SK-N-SH (cell line): ENCODE measurements at regions not wholly inside any gene's neighbourhood (a gene's known extent, or its start where the extent isn't known, plus 50 kb on each side); places are given as distances from the start of the nearest gene placed in this dataset.
"Not testable (repeated sequence)": the region's sequence is repeated elsewhere in the genome, so short reads cannot be mapped to it uniquely, and the experiment has no call there.

Experiments
- CTCF ChIA-PET: fragments of 300-600, 350-600 bp; formaldehyde crosslinking; extraction: SDS; loops from one replicate; lab custom pipeline; 2021; lab: Yijun Ruan, JAX
- POLR2A ChIA-PET: fragments of 350-600 bp; sonication (Branson Sonifier 250); formaldehyde crosslinking; extraction: SDS; loops from one replicate; lab custom pipeline; 2020; ENCODE audit warnings: antibody characterized with exemption, inconsistent platforms; lab: Yijun Ruan, JAX
- DNase-seq: peaks from one replicate; pipeline ENCODE4 v3.0.0; 2012
- H2AFZ ChIP-seq: fragments of 200-600 bp; sonication (generic); 2 replicates; pipeline ENCODE4 v1.8.1; 2016; ENCODE audit warnings: antibody characterized with exemption, mild to moderate bottlenecking, low read depth
- H3F3A ChIP-seq: fragments of 200-600 bp; sonication (generic); replicated peaks from 2 replicates; pipeline ENCODE3; 2016; ENCODE audit warnings: antibody characterized with exemption, mild to moderate bottlenecking; ENCODE audit not compliant: insufficient read depth
- H3K27ac ChIP-seq, 2 experiments: fragments of 200-500 bp in 1 of 2; fragments of 200-600 bp in 1 of 2; sonication (Bioruptor generic) in 1 of 2; sonication (generic), shearing (Covaris generic) in 1 of 2; 2 replicates each; pipeline versions ENCODE4 v1.5.1 to v1.6.1; 2014 to 2016; ENCODE audit warnings: low read depth in 2 of 2, inconsistent platforms in 1 of 2, low read length in 1 of 2, mild to moderate bottlenecking in 1 of 2, mixed read lengths in 1 of 2
- H3K27me3 ChIP-seq: fragments of 200-600 bp; sonication (generic), shearing (Covaris generic); 2 replicates; pipeline ENCODE4 v1.6.1; 2016; ENCODE audit warnings: mixed run types; ENCODE audit not compliant: insufficient read depth
- H3K36me3 ChIP-seq, 2 experiments: fragments of 200-500 bp in 1 of 2; fragments of 200-600 bp in 1 of 2; sonication (Bioruptor generic) in 1 of 2; sonication (generic) in 1 of 2; replicated peaks in 1 of 2; 2 replicates each; pipeline versions ENCODE3 to v1.5.1; 2014 to 2016; ENCODE audit warnings: low read length in 1 of 2, mild to moderate bottlenecking in 1 of 2; ENCODE audit not compliant: insufficient read depth in 2 of 2, control insufficient read depth in 1 of 2
- H3K4me1 ChIP-seq, 2 experiments: fragments of 200-500 bp in 1 of 2; fragments of 200-600 bp in 1 of 2; sonication (Bioruptor generic) in 1 of 2; sonication (generic), shearing (Covaris generic) in 1 of 2; 2 replicates each; pipeline versions ENCODE4 v1.5.1 to v1.6.1; 2014 to 2016; ENCODE audit warnings: low read depth in 1 of 2, low read length in 1 of 2, mixed run types in 1 of 2; ENCODE audit not compliant: insufficient read depth in 2 of 2, control insufficient read depth in 1 of 2
- H3K4me2 ChIP-seq: fragments of 200-600 bp; sonication (generic), shearing (Covaris generic); 2 replicates; pipeline ENCODE4 v1.6.1; 2017; ENCODE audit warnings: mixed run types
- H3K4me3 ChIP-seq, 2 experiments: fragments of 200-500 bp in 1 of 2; fragments of 200-600 bp in 1 of 2; sonication (Bioruptor generic) in 1 of 2; sonication (generic), shearing (Covaris generic) in 1 of 2; 2 replicates each; pipeline versions ENCODE4 v1.5.1 to v1.8.1; 2014 to 2016; ENCODE audit warnings: low read depth in 2 of 2, inconsistent platforms in 1 of 2, low read length in 1 of 2, mild to moderate bottlenecking in 1 of 2, mixed read lengths in 1 of 2, moderate library complexity in 1 of 2
- H3K79me2 ChIP-seq: fragments of 200-600 bp; sonication (generic); 2 replicates; pipeline ENCODE4 v1.8.1; 2017; ENCODE audit warnings: mild to moderate bottlenecking; ENCODE audit not compliant: insufficient read depth
- H3K9ac ChIP-seq: fragments of 200-600 bp; sonication (generic); 2 replicates; pipeline ENCODE4 v1.6.1; 2017; ENCODE audit warnings: mixed run types
- H3K9me2 ChIP-seq: fragments of 200-600 bp; sonication (generic); 2 replicates; pipeline ENCODE4 v1.6.1; 2017; ENCODE audit warnings: mixed run types
- H3K9me3 ChIP-seq: fragments of 200-600 bp; sonication (generic); 2 replicates; pipeline ENCODE4 v1.6.1; 2017; ENCODE audit warnings: mixed run types, mild to moderate bottlenecking, moderate library complexity
- H4K20me1 ChIP-seq: fragments of 200-600 bp; sonication (generic); 2 replicates; pipeline ENCODE4 v1.6.1; 2017; ENCODE audit warnings: mild to moderate bottlenecking, mixed run types; ENCODE audit not compliant: insufficient read depth
- GABPA ChIP-seq: IDR thresholded peaks from 2 replicates; pipeline ENCODE4 v1.4.0; 2012; ENCODE audit warnings: low read depth, mild to moderate bottlenecking
- MEF2A ChIP-seq: IDR thresholded peaks from 2 replicates; pipeline ENCODE4 v1.4.0; 2012; ENCODE audit warnings: low read depth, borderline replicate concordance
- MXI1 ChIP-seq: IDR thresholded peaks from 2 replicates; pipeline ENCODE4 v1.6.1; 2012; ENCODE audit warnings: mild to moderate bottlenecking, low read depth, low read length, improper control_type of control experiment
- NRF1 ChIP-seq: IDR thresholded peaks from 2 replicates; pipeline ENCODE4 v1.6.1; 2012; ENCODE audit warnings: low read depth, mild to moderate bottlenecking, low read length
- RCOR1 ChIP-seq: fragments of 150-350 bp; IDR thresholded peaks from 2 replicates; pipeline ENCODE4 v1.6.1; 2017; ENCODE audit warnings: antibody characterized with exemption, low read length
- RFX5 ChIP-seq: IDR thresholded peaks from 2 replicates; pipeline ENCODE4 v1.6.1; 2012; ENCODE audit warnings: mild to moderate bottlenecking, improper control_type of control experiment, low read length
- SMC3 ChIP-seq: IDR thresholded peaks from 2 replicates; pipeline ENCODE4 v1.6.1; 2012; ENCODE audit warnings: low read depth, low read length, improper control_type of control experiment
- TAF1 ChIP-seq: IDR thresholded peaks from 2 replicates; pipeline ENCODE4 v1.6.1; 2012; ENCODE audit warnings: low read depth, mild to moderate bottlenecking, low read length, moderate library complexity, borderline replicate concordance
- TEAD4 ChIP-seq: IDR thresholded peaks from 2 replicates; pipeline ENCODE4 v1.4.0; 2012; ENCODE audit warnings: mild to moderate bottlenecking, borderline replicate concordance; ENCODE audit not compliant: insufficient read depth
- USF1 ChIP-seq: IDR thresholded peaks from 2 replicates; pipeline ENCODE4 v1.4.0; 2012; ENCODE audit warnings: low read depth, borderline replicate concordance
- USF2 ChIP-seq: fragments of 150-350 bp; IDR thresholded peaks from 2 replicates; pipeline ENCODE4 v1.6.1; 2017; ENCODE audit warnings: antibody characterized with exemption, low read length, low read depth, borderline replicate concordance
- YY1 ChIP-seq: IDR thresholded peaks from 2 replicates; pipeline ENCODE4 v1.4.0; 2012; ENCODE audit warnings: low read depth, mild to moderate bottlenecking
- ZBTB33 ChIP-seq: IDR thresholded peaks from 2 replicates; pipeline ENCODE4 v1.4.0; 2012; ENCODE audit warnings: low read depth, borderline replicate concordance
- WGBS: methylation state at CpG from one replicate; pipeline ENCODE4 v1.1.6; 2017; ENCODE audit warnings: low lambda C conversion rate; 5-methylcytosine and 5-hydroxymethylcytosine counted together

- Histone ChIP-seq H3K9ac (no peak overlapping the region), H3K9me3 (no peaks in the 10 kb centered on the region), H3K79me2 (no peaks in the 10 kb centered on the region), H3K27ac (no peak overlapping the region), H3K9me2 (no peaks in the 10 kb centered on the region), H3K4me1 (peaks cover 0 to 14% of the 10 kb centered on the region in 2 experiments; a peak in 1 of 4 replicates), H4K20me1 (no peaks in the 10 kb centered on the region), H3K27me3 (no peaks in the 10 kb centered on the region), H3K4me2 (no peak overlapping the region), H2AFZ (no peak overlapping the region), H3F3A (no peaks in the 10 kb centered on the region), H3K36me3 (no peaks in the 10 kb centered on the region), H3K4me3 (no peak overlapping the region)
- TF ChIP-seq GABPA (no peak), YY1 (no peak), TEAD4 (no peak), USF2 (no peak), TAF1 (no peak), USF1 (no peak), RCOR1 (no peak)
- no peak for DNase-seq
- ChIA-PET POLR2A (no interaction called here), CTCF (interaction anchor here (1.9 to 3.8 kb wide), 2 partner anchors 253 to 581 kb away, joined by 7 to 30 read pairs; partner anchors contain the start of gene SULF2)
- 82% methylated on average over 2 of the region's 2 CpGs for WGBS
Measured at GRCh38 chr20:48039514-48039913, 254.2 kb upstream of the SULF2 start.

GRCh38 chr20:48038713-48039112 is 253.4 kb upstream of the SULF2 start:
- no peak overlapping the region for H2AFZ ChIP-seq
- no peak overlapping the region for H3K4me2 ChIP-seq
- 61% methylated on average over 7 of the region's 7 CpGs for WGBS
- DNase-seq = no peak
- H3K9me2 ChIP-seq = no peaks in the 10 kb centered on the region
- no peaks in the 10 kb centered on the region for H3K79me2 ChIP-seq
- CTCF ChIA-PET = interaction anchor here (0.7 to 3.8 kb wide), 3 partner anchors 11 to 582 kb away, joined by 3 to 30 read pairs (median 4); no protein-coding TSS in a partner anchor
- H3K9ac ChIP-seq = no peak overlapping the region
- H3K27me3 ChIP-seq = no peaks in the 10 kb centered on the region
- H4K20me1 ChIP-seq = no peaks in the 10 kb centered on the region
- H3K9me3 ChIP-seq = no peaks in the 10 kb centered on the region
- POLR2A ChIA-PET = no interaction called here
- H3K36me3 ChIP-seq = no peaks in the 10 kb centered on the region
- no peak overlapping the region for H3K4me3 ChIP-seq
- no peak overlapping the region for H3K27ac ChIP-seq
- peaks cover 0 to 14% of the 10 kb centered on the region in 2 experiments; a peak in 1 of 4 replicates for H3K4me1 ChIP-seq
- TF ChIP-seq ZBTB33 (no peak), SMC3 (no peak), USF2 (no peak), MEF2A (no peak), NRF1 (no peak), RFX5 (no peak), MXI1 (no peak), GABPA (no peak), RCOR1 (no peak)
- no peaks in the 10 kb centered on the region for H3F3A ChIP-seq

- H3K36me3 ChIP-seq, POLR2A ChIA-PET, DNase-seq, H3K27ac ChIP-seq, H3K9ac ChIP-seq, H3K4me2 ChIP-seq, H2AFZ ChIP-seq, H3F3A ChIP-seq, H3K79me2 ChIP-seq, H3K9me3 ChIP-seq, H4K20me1 ChIP-seq, H3K9me2 ChIP-seq, H3K27me3 ChIP-seq, H3K4me3 ChIP-seq: not testable (repeated sequence)
- CTCF ChIA-PET = interaction anchor here (1.3 kb wide), 2 partner anchors 10 to 260 kb away, joined by 3 read pairs; no protein-coding TSS in a partner anchor
- WGBS = 68% methylated on average over 3 of the region's 7 CpGs
- peaks cover 0 to 14% of the 10 kb centered on the region in 2 experiments; a peak in 1 of 4 replicates for H3K4me1 ChIP-seq
Measured at GRCh38 chr20:48037798-48038197, 252.5 kb upstream of the SULF2 start.
